ENCODE measurements at regions not wholly inside any gene's neighbourhood (a gene's known extent, or its start where the extent isn't known, plus 50 kb on each side); places are given as distances from the start of the nearest gene placed in this dataset.
"Not testable (repeated sequence)": the region's sequence is repeated elsewhere in the genome, so short reads cannot be mapped to it uniquely, and the experiment has no call there.

GRCh38 chr5:58314356-58315210 is 145.3 kb downstream of the PLK2 start:
- intact Hi-C loops (cut with DNase I), result no loop called here
- DNase-seq (ENCODE audit: low spot score), result no peak

DNA sequence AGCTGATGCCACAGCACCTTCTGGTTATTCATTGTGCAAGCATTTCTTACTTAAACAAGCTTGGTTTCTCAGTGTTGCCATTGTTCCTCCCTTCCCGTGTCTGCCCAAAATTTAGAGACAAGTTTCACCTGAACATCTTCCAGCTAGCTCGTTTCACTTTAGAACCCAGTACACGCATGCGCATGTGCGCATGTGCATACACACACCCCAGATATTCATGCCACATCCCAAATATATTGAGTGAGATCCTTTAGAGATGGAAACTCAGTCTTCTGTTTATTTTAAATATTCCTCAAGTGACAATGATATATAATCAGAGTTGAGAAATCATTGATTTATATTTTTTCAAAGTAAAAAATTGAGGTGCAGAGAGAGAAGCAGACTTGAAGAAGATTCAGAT is 147.6 kb downstream of the PLK2 start:
- DNase-seq (ENCODE audit: low spot score), result no peak
- intact Hi-C loops (cut with DNase I), result no loop called here

GRCh38 chr5:58311526-58311925 is 148.4 kb downstream of the PLK2 start:
- intact Hi-C loops (cut with DNase I), result no loop called here

DNA sequence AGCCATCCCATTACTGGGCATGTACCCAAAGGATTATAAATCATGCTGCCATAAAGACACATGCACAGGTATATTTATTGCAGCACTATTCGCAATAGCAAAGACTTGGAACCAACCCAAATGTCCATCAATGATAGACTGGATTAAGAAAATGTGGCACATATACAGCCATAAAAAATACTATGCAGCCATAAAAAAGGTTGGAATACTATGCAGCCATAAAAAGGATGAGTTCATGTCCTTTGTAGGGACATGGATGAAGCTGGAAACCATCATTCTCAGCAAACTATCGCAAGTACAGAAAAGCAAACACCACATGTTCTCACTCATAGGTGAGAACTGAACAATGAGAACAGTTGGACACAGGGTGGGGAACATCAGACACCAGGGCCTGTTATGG is 151.5 kb downstream of the PLK2 start:
- intact Hi-C loops (cut with DNase I); DNase-seq (ENCODE audit: low spot score): not testable (repeated sequence)

More at GRCh38 chr5:58311526-58311925, 148.4 kb downstream of the PLK2 start:
- no peak for DNase-seq (ENCODE audit: low spot score)

DNA sequence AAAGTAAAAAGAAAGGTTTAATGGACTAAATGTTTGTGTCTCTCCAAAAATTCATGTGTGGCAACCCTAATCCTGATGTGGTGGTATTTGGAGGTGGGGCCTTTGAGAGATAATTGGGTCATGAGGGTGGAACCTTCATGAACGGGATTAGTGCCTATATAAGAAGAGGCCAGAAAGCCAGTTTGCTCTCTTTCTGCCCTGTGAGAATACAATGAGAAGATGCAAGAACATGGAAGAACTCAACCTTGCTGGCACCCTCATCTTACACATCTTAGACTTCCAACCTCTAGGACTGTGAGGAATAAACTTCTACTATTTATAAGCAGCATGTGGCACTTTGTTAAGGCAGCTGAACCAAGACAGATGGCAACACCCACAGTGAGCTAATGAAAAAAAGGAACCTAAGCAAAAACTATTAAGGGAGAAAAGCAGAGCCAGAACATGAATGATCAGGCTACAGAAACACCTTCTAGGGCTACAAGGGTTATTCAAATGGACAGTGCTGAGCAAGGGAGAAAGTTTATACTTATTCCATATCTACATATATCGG is 159.5 kb downstream of the PLK2 start:
- no peak for DNase-seq (ENCODE audit: low spot score)
- intact Hi-C loops (cut with DNase I), result no loop called here

DNA sequence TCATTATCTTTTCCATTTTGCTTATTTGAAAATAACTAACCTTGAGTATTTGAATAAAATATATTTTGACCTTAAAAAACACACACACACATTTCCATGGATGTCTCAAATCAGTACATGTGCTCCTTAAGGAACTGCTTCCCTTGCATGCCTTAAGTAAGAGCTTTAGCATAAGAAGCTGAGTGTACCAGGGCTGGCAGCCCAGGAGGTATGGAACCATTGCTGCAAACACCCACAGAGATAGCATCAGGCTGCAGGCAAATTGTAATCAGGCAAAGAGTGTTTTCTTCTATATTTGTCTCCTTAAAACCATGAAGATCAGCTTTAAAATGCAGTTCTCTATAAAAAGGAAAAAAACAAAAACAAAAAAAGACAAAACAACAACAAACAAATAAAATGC is 160.6 kb downstream of the PLK2 start:
- intact Hi-C loops (cut with DNase I), result no loop called here
- DNase-seq (ENCODE audit: low spot score), result no peak

GRCh38 chr5:58294598-58295305 is 165.1 kb downstream of the PLK2 start:
- intact Hi-C loops (cut with DNase I), result no loop called here

GRCh38 chr5:58288275-58288674 is 171.6 kb downstream of the PLK2 start:
- peak; percentile 67 for DNase-seq (ENCODE audit: low spot score)
- intact Hi-C loops (cut with DNase I), result not testable (repeated sequence)

More at GRCh38 chr5:58294598-58295305, 165.1 kb downstream of the PLK2 start:
- no peak for DNase-seq (ENCODE audit: low spot score)

DNA sequence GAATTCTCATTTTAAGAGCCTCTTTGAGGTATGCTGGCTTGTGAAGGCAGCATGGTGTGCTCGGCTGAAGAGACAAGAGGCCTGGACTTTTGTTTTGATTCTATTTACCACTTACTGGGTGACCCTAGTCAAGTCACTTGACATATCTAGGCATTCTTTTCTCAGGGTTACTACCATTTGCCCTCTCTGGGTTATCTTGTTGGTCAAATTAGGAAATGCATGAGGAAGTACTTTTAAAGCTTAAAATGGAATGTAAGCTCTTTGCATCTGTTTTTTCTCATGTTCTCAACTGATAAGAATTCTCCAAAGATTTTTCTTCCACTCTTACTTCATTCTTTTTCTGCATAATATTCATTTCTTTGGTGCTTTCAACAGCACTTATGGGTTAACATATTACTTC is 173.1 kb downstream of the PLK2 start:
- no peak for DNase-seq (ENCODE audit: low spot score)
- intact Hi-C loops (cut with DNase I), result no loop called here

GRCh38 chr5:58285900-58286299 is 174.0 kb downstream of the PLK2 start:
- no peak for DNase-seq (ENCODE audit: low spot score)
- intact Hi-C loops (cut with DNase I), result no loop called here

DNA sequence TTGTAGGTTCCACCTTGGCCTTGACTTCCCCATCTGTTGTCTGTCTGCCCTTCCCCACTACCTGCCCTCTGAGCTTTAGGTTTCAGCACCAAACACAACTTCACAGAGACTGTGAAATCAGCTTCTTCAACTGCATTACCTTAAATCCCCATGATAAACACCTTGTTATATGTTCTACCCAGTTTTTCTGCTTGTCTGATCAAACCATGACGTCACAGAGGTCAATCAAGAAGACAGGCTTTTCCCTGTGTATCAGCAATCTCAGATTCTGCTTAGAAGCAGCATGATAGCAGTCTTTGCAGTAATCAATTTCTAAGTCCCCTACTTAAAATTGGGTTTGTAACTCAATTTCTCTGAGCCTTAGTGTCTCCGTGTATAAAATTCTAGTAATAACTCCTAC is 175.0 kb downstream of the PLK2 start:
- intact Hi-C loops (cut with DNase I), result no loop called here

DNA sequence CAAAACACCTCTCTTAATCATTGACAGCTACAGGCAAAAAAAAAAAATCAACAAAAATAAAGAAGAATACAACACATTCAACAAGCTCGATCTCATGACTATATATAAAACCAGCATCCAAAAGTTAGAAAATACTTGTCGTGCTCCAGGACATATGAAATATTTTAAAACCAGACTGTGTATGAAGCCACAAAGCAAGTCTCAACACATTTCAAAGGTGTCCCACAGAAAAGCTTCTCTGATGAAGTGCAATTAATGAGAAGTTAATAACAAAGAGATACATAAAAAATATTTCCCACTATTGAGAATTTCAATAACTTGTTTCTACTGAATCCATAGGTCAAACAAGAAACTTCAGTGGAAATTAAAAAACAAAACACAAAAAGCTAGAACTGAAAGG is 178.7 kb downstream of the PLK2 start:
- intact Hi-C loops (cut with DNase I), result no loop called here
- no peak for DNase-seq (ENCODE audit: low spot score)

More for the DNA sequence above, 175.0 kb downstream of the PLK2 start:
- DNase-seq (ENCODE audit: low spot score), result no peak

GRCh38 chr5:58279259-58279658 is 180.6 kb downstream of the PLK2 start:
- intact Hi-C loops (cut with DNase I), result no loop called here
- no peak for DNase-seq (ENCODE audit: low spot score)

GRCh38 chr5:58276431-58276830 is 183.5 kb downstream of the PLK2 start:
- intact Hi-C loops (cut with DNase I), result no loop called here
- DNase-seq (ENCODE audit: low spot score), result no peak

- intact Hi-C loops (cut with DNase I), result no loop called here
- DNase-seq (ENCODE audit: low spot score), result no peak
These were observed 184.4 kb downstream of the PLK2 start for GRCh38 chr5:58275516-58275915.

GRCh38 chr5:58274191-58274590 is 185.7 kb downstream of the PLK2 start:
- intact Hi-C loops (cut with DNase I), result no loop called here
- DNase-seq (ENCODE audit: low spot score), result no peak

DNA sequence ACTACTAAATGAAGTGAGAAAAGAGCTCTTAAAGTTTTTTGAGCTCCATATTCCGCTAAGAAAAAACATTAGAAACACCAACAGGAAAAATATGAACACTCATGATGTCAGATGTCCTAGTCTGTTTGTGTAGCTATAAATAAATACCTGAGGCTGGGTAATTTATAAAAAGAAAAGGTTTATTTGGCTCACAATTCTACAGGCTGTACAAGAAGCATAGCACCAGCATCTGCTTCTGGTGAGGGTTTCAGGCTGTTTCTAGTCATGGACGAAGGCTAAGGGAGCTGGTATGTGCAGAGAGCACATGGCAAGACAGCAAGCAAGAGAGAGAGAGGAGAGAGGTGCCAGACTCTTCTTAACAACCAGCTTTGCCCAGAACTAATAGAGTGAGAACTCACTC is 186.2 kb downstream of the PLK2 start:
- intact Hi-C loops (cut with DNase I), result no loop called here
- no peak for DNase-seq (ENCODE audit: low spot score)

- no peak for DNase-seq (ENCODE audit: low spot score)
- intact Hi-C loops (cut with DNase I), result no loop called here
These were observed 191.6 kb downstream of the PLK2 start for GRCh38 chr5:58268268-58268667.

GRCh38 chr5:58266402-58266801 is 193.5 kb downstream of the PLK2 start:
- intact Hi-C loops (cut with DNase I), result no loop called here
- no peak for DNase-seq (ENCODE audit: low spot score)

GRCh38 chr5:58265246-58265930 is 194.5 kb downstream of the PLK2 start:
- no peak for DNase-seq (ENCODE audit: low spot score)

More at GRCh38 chr5:58265246-58265930, 194.5 kb downstream of the PLK2 start:
- intact Hi-C loops (cut with DNase I), result no loop called here

Measured in posterior vena cava (tissue), 2 donors.